Mononuclear cell (primary cell): ENCODE measurements at regions not wholly inside any gene's neighbourhood (a gene's known extent, or its start where the extent isn't known, plus 50 kb on each side); places are given as distances from the start of the nearest gene placed in this dataset.

Experiments
- H3K27me3 ChIP-seq: 2 replicates; pipeline ENCODE4 v1.6.0; 2011; ENCODE audit warnings: low read length, control low read depth; ENCODE audit not compliant: insufficient read depth
- H3K4me1 ChIP-seq: 2 replicates; pipeline ENCODE4 v1.5.1; 2011; ENCODE audit warnings: mild to moderate bottlenecking, low read length, control low read depth; ENCODE audit not compliant: insufficient read depth
- H3K4me3 ChIP-seq: 2 replicates; pipeline ENCODE4 v1.5.1; 2011; ENCODE audit warnings: mild to moderate bottlenecking, low read length, moderate library complexity
- H3K9me3 ChIP-seq: 2 replicates; pipeline ENCODE4 v1.5.1; 2011; ENCODE audit warnings: low read depth, mild to moderate bottlenecking, control low read depth, low read length

GRCh38 chr10:93193906-93194305 is 120.2 kb downstream of the CYP26A1 start:
- Histone ChIP-seq H3K9me3 (no peaks in the 10 kb centered on the region), H3K27me3 (peaks cover 2% of the 10 kb centered on the region), H3K4me1 (peaks cover 19% of the 10 kb centered on the region), H3K4me3 (no peak overlapping the region)

GRCh38 chr10:93198401-93199131 is 124.9 kb downstream of the CYP26A1 start:
- Histone ChIP-seq H3K9me3 (no peaks in the 10 kb centered on the region), H3K4me1 (peaks cover 18% of the 10 kb centered on the region), H3K27me3 (no peaks in the 10 kb centered on the region), H3K4me3 (peak overlapping the region; percentile 8)

- Histone ChIP-seq H3K4me3 (peak overlapping the region; percentile 8), H3K4me1 (peaks cover 18% of the 10 kb centered on the region), H3K9me3 (no peaks in the 10 kb centered on the region), H3K27me3 (no peaks in the 10 kb centered on the region)
These were observed 125.6 kb downstream of the CYP26A1 start for GRCh38 chr10:93199191-93199751.

- H3K27me3 ChIP-seq, result no peaks in the 10 kb centered on the region
These were observed 131.1 kb downstream of the CYP26A1 start for GRCh38 chr10:93204494-93205485.

GRCh38 chr10:93206652-93207051 is 133.0 kb downstream of the CYP26A1 start:
- H3K4me3 ChIP-seq, result no peak overlapping the region
- H3K9me3 ChIP-seq, result no peaks in the 10 kb centered on the region
- H3K27me3 ChIP-seq, result no peaks in the 10 kb centered on the region
- H3K4me1 ChIP-seq, result no peaks in the 10 kb centered on the region

More at GRCh38 chr10:93204494-93205485, 131.1 kb downstream of the CYP26A1 start:
- Histone ChIP-seq H3K4me3 (no peak overlapping the region), H3K9me3 (no peaks in the 10 kb centered on the region), H3K4me1 (no peaks in the 10 kb centered on the region)

- Histone ChIP-seq H3K27me3 (no peaks in the 10 kb centered on the region), H3K4me1 (no peaks in the 10 kb centered on the region), H3K4me3 (no peak overlapping the region), H3K9me3 (no peaks in the 10 kb centered on the region)
These were observed 135.2 kb downstream of the CYP26A1 start for GRCh38 chr10:93208717-93209464.

GRCh38 chr10:93211991-93212390 is 138.3 kb downstream of the CYP26A1 start:
- no peaks in the 10 kb centered on the region for H3K4me1 ChIP-seq
- no peaks in the 10 kb centered on the region for H3K27me3 ChIP-seq
- no peak overlapping the region for H3K4me3 ChIP-seq
- no peaks in the 10 kb centered on the region for H3K9me3 ChIP-seq

- Histone ChIP-seq H3K4me3 (no peak overlapping the region), H3K9me3 (no peaks in the 10 kb centered on the region), H3K27me3 (no peaks in the 10 kb centered on the region), H3K4me1 (no peaks in the 10 kb centered on the region)
These were observed 141.6 kb downstream of the CYP26A1 start for GRCh38 chr10:93215312-93215711.

- Histone ChIP-seq H3K9me3 (no peaks in the 10 kb centered on the region), H3K27me3 (no peaks in the 10 kb centered on the region), H3K4me1 (no peaks in the 10 kb centered on the region), H3K4me3 (no peak overlapping the region)
These were observed 142.8 kb downstream of the CYP26A1 start for GRCh38 chr10:93216341-93216985.

GRCh38 chr10:93218386-93218785 is 144.7 kb downstream of the CYP26A1 start:
- Histone ChIP-seq H3K4me3 (no peak overlapping the region), H3K9me3 (no peaks in the 10 kb centered on the region), H3K4me1 (no peaks in the 10 kb centered on the region), H3K27me3 (no peaks in the 10 kb centered on the region)

GRCh38 chr10:93219347-93219746 is 145.7 kb downstream of the CYP26A1 start:
- Histone ChIP-seq H3K9me3 (no peaks in the 10 kb centered on the region), H3K4me3 (no peak overlapping the region), H3K4me1 (no peaks in the 10 kb centered on the region), H3K27me3 (no peaks in the 10 kb centered on the region)

GRCh38 chr10:93220296-93221170 is 146.8 kb downstream of the CYP26A1 start:
- no peak overlapping the region for H3K4me3 ChIP-seq
- no peaks in the 10 kb centered on the region for H3K4me1 ChIP-seq
- H3K9me3 ChIP-seq, result no peaks in the 10 kb centered on the region
- no peaks in the 10 kb centered on the region for H3K27me3 ChIP-seq

- Histone ChIP-seq H3K27me3 (no peaks in the 10 kb centered on the region), H3K4me3 (no peak overlapping the region), H3K4me1 (no peaks in the 10 kb centered on the region), H3K9me3 (no peaks in the 10 kb centered on the region)
These were observed 147.4 kb downstream of the CYP26A1 start for GRCh38 chr10:93221171-93221496.
